ENCODE measurements at regions not wholly inside any gene's neighbourhood (a gene's known extent, or its start where the extent isn't known, plus 50 kb on each side); places are given as distances from the start of the nearest gene placed in this dataset.

GRCh38 chr2:65483763-65484162 is 51.4 kb upstream of the SPRED2 start:
- TF ChIP-seq, protein P1, sequence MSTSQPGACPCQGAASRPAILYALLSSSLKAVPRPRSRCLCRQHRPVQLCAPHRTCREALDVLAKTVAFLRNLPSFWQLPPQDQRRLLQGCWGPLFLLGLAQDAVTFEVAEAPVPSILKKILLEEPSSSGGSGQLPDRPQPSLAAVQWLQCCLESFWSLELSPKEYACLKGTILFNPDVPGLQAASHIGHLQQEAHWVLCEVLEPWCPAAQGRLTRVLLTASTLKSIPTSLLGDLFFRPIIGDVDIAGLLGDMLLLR (CRISPR knock-in tag; IDR thresholded peaks at IDR 0.05), result no peak
- TF ChIP-seq, protein P2, sequence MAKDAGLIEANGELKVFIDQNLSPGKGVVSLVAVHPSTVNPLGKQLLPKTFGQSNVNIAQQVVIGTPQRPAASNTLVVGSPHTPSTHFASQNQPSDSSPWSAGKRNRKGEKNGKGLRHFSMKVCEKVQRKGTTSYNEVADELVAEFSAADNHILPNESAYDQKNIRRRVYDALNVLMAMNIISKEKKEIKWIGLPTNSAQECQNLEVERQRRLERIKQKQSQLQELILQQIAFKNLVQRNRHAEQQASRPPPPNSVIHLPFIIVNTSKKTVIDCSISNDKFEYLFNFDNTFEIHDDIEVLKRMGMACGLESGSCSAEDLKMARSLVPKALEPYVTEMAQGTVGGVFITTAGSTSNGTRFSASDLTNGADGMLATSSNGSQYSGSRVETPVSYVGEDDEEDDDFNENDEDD (CRISPR knock-in tag; IDR thresholded peaks at IDR 0.05; ENCODE audit: borderline replicate concordance), result no peak
- TF ChIP-seq SMARCE1 (IDR thresholded peaks at IDR 0.05; ENCODE audit: borderline replicate concordance) (no peak), POLR2A (IDR thresholded peaks at IDR 0.05; ENCODE audit: insufficient read depth in 1 of 2, low read depth in 2 of 2, low read length in 2 of 2) (no peak), CTCF (CRISPR knock-in tag; IDR thresholded peaks at IDR 0.05) (no peak), ELF1 (CRISPR knock-in tag; IDR thresholded peaks at IDR 0.05) (no peak)
